HG02852 (cell line): ENCODE measurements at regions not wholly inside any gene's neighbourhood (a gene's known extent, or its start where the extent isn't known, plus 50 kb on each side); places are given as distances from the start of the nearest gene placed in this dataset.

ENCODE experiments used
- ATAC-seq: cut with Tn5 transposase; IDR thresholded peaks from one replicate; pipeline ENCODE4 v1.9.1; 2021; ENCODE audit warnings: mild to moderate bottlenecking, moderate library complexity; ENCODE audit not compliant: unreplicated experiment

GRCh38 chr6:1545654-1546053 is 64.1 kb upstream of the FOXC1 start:
- no peak for ATAC-seq

GRCh38 chr6:1547785-1548184 is 61.9 kb upstream of the FOXC1 start:
- no peak for ATAC-seq

- no peak for ATAC-seq
Observed at GRCh38 chr6:1551249-1551648, 58.5 kb upstream of the FOXC1 start.

- ATAC-seq = no peak
Observed at GRCh38 chr6:1552296-1552761, 57.4 kb upstream of the FOXC1 start.

- no peak for ATAC-seq
Observed at GRCh38 chr6:1553562-1554083, 56.1 kb upstream of the FOXC1 start.

- no peak for ATAC-seq
Observed at GRCh38 chr6:1554141-1554475, 55.6 kb upstream of the FOXC1 start.

- no peak for ATAC-seq
Observed at GRCh38 chr6:1554476-1555310, 55.0 kb upstream of the FOXC1 start.

- ATAC-seq = no peak
Observed at GRCh38 chr6:1558388-1558787, 51.3 kb upstream of the FOXC1 start.
